ENCODE measurements at regions not wholly inside any gene's neighbourhood (a gene's known extent, or its start where the extent isn't known, plus 50 kb on each side); places are given as distances from the start of the nearest gene placed in this dataset.
A peak's percentile ranks its signal among the peaks of the same experiment; 100 is the strongest.

GRCh38 chr16:65954446-65954845 is 412.0 kb upstream of the CDH5 start:
- DNase-seq (ENCODE audit: low spot score): no peak

GRCh38 chr16:65950211-65950610 is 416.3 kb upstream of the CDH5 start:
- no peak for DNase-seq (ENCODE audit: low spot score)

- no peak for DNase-seq (ENCODE audit: low spot score)
These were observed 418.1 kb upstream of the CDH5 start for GRCh38 chr16:65948361-65948760.

- DNase-seq (ENCODE audit: low spot score): no peak
These were observed 418.5 kb upstream of the CDH5 start for GRCh38 chr16:65947951-65948350.

GRCh38 chr16:65945493-65945892 is 421.0 kb upstream of the CDH5 start:
- no peak for DNase-seq (ENCODE audit: low spot score)

GRCh38 chr16:65944361-65944760 is 422.1 kb upstream of the CDH5 start:
- no peak for DNase-seq (ENCODE audit: low spot score)

- DNase-seq (ENCODE audit: low spot score): peak; percentile 22
These were observed 425.8 kb upstream of the CDH5 start for GRCh38 chr16:65940711-65941110.

GRCh38 chr16:65938083-65938482 is 428.4 kb upstream of the CDH5 start:
- no peak for DNase-seq (ENCODE audit: low spot score)

- no peak for DNase-seq (ENCODE audit: low spot score)
These were observed 429.0 kb upstream of the CDH5 start for GRCh38 chr16:65937455-65937854.

- no peak for DNase-seq (ENCODE audit: low spot score)
These were observed 430.4 kb upstream of the CDH5 start for GRCh38 chr16:65936096-65936495.

- no peak for DNase-seq (ENCODE audit: low spot score)
These were observed 432.0 kb upstream of the CDH5 start for GRCh38 chr16:65934443-65934842.

- DNase-seq (ENCODE audit: low spot score): no peak
These were observed 432.8 kb upstream of the CDH5 start for GRCh38 chr16:65933703-65934102.

- no peak for DNase-seq (ENCODE audit: low spot score)
These were observed 434.0 kb upstream of the CDH5 start for GRCh38 chr16:65932350-65933072.

- DNase-seq (ENCODE audit: low spot score): no peak
These were observed 443.6 kb upstream of the CDH5 start for GRCh38 chr16:65922923-65923322.

- DNase-seq (ENCODE audit: low spot score): no peak
These were observed 446.5 kb upstream of the CDH5 start for GRCh38 chr16:65919986-65920376.

- no peak for DNase-seq (ENCODE audit: low spot score)
These were observed 447.1 kb upstream of the CDH5 start for GRCh38 chr16:65919145-65919985.

- no peak for DNase-seq (ENCODE audit: low spot score)
These were observed 449.0 kb upstream of the CDH5 start for GRCh38 chr16:65917466-65917865.

- DNase-seq (ENCODE audit: low spot score): no peak
These were observed 449.5 kb upstream of the CDH5 start for GRCh38 chr16:65916995-65917394.

GRCh38 chr16:65910291-65910690 is 456.2 kb upstream of the CDH5 start:
- no peak for DNase-seq (ENCODE audit: low spot score)

GRCh38 chr16:65909310-65910050 is 457.0 kb upstream of the CDH5 start:
- DNase-seq (ENCODE audit: low spot score): no peak

GRCh38 chr16:65908568-65908967 is 457.9 kb upstream of the CDH5 start:
- DNase-seq (ENCODE audit: low spot score): peak; percentile 40

GRCh38 chr16:65905331-65905730 is 461.2 kb upstream of the CDH5 start:
- DNase-seq (ENCODE audit: low spot score): no peak

All from Ammon's horn (tissue), 1 donor.